ENCODE measurements at regions not wholly inside any gene's neighbourhood (a gene's known extent, or its start where the extent isn't known, plus 50 kb on each side); places are given as distances from the start of the nearest gene placed in this dataset.

- CTCF ChIA-PET: no interaction called here
- Histone ChIP-seq H3K4me3 (ENCODE audit: low read depth, low read length) (no peak overlapping the region), H3K36me3 (ENCODE audit: control insufficient read depth, insufficient read depth, low read length) (no peaks in the 10 kb centered on the region), H3K27me3 (replicated peaks; ENCODE audit: control insufficient read depth, insufficient read depth, low read length) (no peaks in the 10 kb centered on the region), H3K4me1 (peaks cover 5% of the 10 kb centered on the region; the same call in 1 of the 2 replicates), H3K9me3 (no peaks in the 10 kb centered on the region)
- no TSS peak for BruUV-seq (replicated peaks)
- TF ChIP-seq CTCF (IDR thresholded peaks at IDR 0.05; ENCODE audit: insufficient read depth in 1 of 2, low read depth in 1 of 2, low read length in 1 of 2, severe bottlenecking in 1 of 2, unreplicated experiment in 1 of 2): no peak
- Mint-ChIP-seq H3K27me3 (ENCODE audit: insufficient read depth, unreplicated experiment) (no peaks in the 10 kb centered on the region), H3K4me3 (ENCODE audit: unreplicated experiment) (no peak overlapping the region), H3K9me3 (ENCODE audit: unreplicated experiment) (no peaks in the 10 kb centered on the region), H3K27ac (ENCODE audit: unreplicated experiment) (no peak overlapping the region), H3K36me3 (ENCODE audit: insufficient read depth, unreplicated experiment) (no peaks in the 10 kb centered on the region), H3K4me1 (ENCODE audit: low read depth, unreplicated experiment) (peaks cover 8% of the 10 kb centered on the region)
- DNase-seq: no peak
- POLR2A ChIA-PET: no interaction called here
- intact Hi-C loops (cut with micrococcal nuclease; ENCODE audit: unreplicated experiment): no loop called here
Measured at GRCh38 chr12:19021646-19022045, 107.9 kb upstream of the PLEKHA5 start.

- no peaks in the 10 kb centered on the region for H3K36me3 ChIP-seq (ENCODE audit: control insufficient read depth, insufficient read depth, low read length)
- Mint-ChIP-seq H3K27ac (ENCODE audit: unreplicated experiment) (no peak overlapping the region), H3K9me3 (ENCODE audit: unreplicated experiment) (no peaks in the 10 kb centered on the region), H3K27me3 (ENCODE audit: insufficient read depth, unreplicated experiment) (no peaks in the 10 kb centered on the region), H3K4me1 (ENCODE audit: low read depth, unreplicated experiment) (peaks cover 8% of the 10 kb centered on the region), H3K36me3 (ENCODE audit: insufficient read depth, unreplicated experiment) (no peaks in the 10 kb centered on the region), H3K4me3 (ENCODE audit: unreplicated experiment) (no peak overlapping the region)
- no peaks in the 10 kb centered on the region for H3K27me3 ChIP-seq (replicated peaks; ENCODE audit: control insufficient read depth, insufficient read depth, low read length)
- peaks cover 10% of the 10 kb centered on the region; the same call in 1 of the 2 replicates for H3K4me1 ChIP-seq
- no peak for DNase-seq
- ChIA-PET POLR2A (no interaction called here), CTCF (no interaction called here)
- no peak overlapping the region for H3K4me3 ChIP-seq (ENCODE audit: low read depth, low read length)
- H3K9me3 ChIP-seq: no peaks in the 10 kb centered on the region
- BruUV-seq (replicated peaks): no TSS peak
- no peak for TF ChIP-seq CTCF (IDR thresholded peaks at IDR 0.05; ENCODE audit: insufficient read depth in 1 of 2, low read depth in 1 of 2, low read length in 1 of 2, severe bottlenecking in 1 of 2, unreplicated experiment in 1 of 2)
- intact Hi-C loops (cut with micrococcal nuclease; ENCODE audit: unreplicated experiment): no loop called here
Measured at GRCh38 chr12:19025582-19025981, 104.0 kb upstream of the PLEKHA5 start.

- peaks cover 4% of the 10 kb centered on the region for H3K9me3 Mint-ChIP-seq (ENCODE audit: unreplicated experiment)
- no peak overlapping the region for H3K27ac Mint-ChIP-seq (ENCODE audit: unreplicated experiment)
- no peaks in the 10 kb centered on the region for H3K36me3 ChIP-seq (ENCODE audit: control insufficient read depth, insufficient read depth, low read length)
- H3K27me3 Mint-ChIP-seq (ENCODE audit: insufficient read depth, unreplicated experiment): no peaks in the 10 kb centered on the region
- H3K4me3 ChIP-seq (ENCODE audit: low read depth, low read length): no peak overlapping the region
- peaks cover 14% of the 10 kb centered on the region for H3K4me1 ChIP-seq
- no peaks in the 10 kb centered on the region for H3K9me3 ChIP-seq
- intact Hi-C loops (cut with micrococcal nuclease; ENCODE audit: unreplicated experiment): no loop called here
- H3K4me3 Mint-ChIP-seq (ENCODE audit: unreplicated experiment): no peak overlapping the region
- ChIA-PET POLR2A (no interaction called here), CTCF (no interaction called here)
- no peak for DNase-seq
- H3K27me3 ChIP-seq (replicated peaks; ENCODE audit: control insufficient read depth, insufficient read depth, low read length): no peaks in the 10 kb centered on the region
- no peaks in the 10 kb centered on the region for H3K36me3 Mint-ChIP-seq (ENCODE audit: insufficient read depth, unreplicated experiment)
- BruUV-seq (replicated peaks): no TSS peak
- peaks cover 8% of the 10 kb centered on the region for H3K4me1 Mint-ChIP-seq (ENCODE audit: low read depth, unreplicated experiment)
- no peak for TF ChIP-seq CTCF (IDR thresholded peaks at IDR 0.05; ENCODE audit: insufficient read depth in 1 of 2, low read depth in 1 of 2, low read length in 1 of 2, severe bottlenecking in 1 of 2, unreplicated experiment in 1 of 2)
Measured at GRCh38 chr12:19026034-19026433, 103.5 kb upstream of the PLEKHA5 start.
